Immature natural killer cell (primary cell): ENCODE measurements at regions not wholly inside any gene's neighbourhood (a gene's known extent, or its start where the extent isn't known, plus 50 kb on each side); places are given as distances from the start of the nearest gene placed in this dataset.
"Not testable (repeated sequence)": the region's sequence is repeated elsewhere in the genome, so short reads cannot be mapped to it uniquely, and the experiment has no call there.

Experiments
- DNase-seq, 3 donors: peaks; one replicate each; pipeline ENCODE4 v3.0.0; 2022; ENCODE audit warnings: mixed read lengths in 1 of 3
- H3K27ac Mint-ChIP-seq, 6 donors: one replicate each; pipeline ENCODE4 v1.8.0; 2020; ENCODE audit warnings: mixed read lengths in 6 of 6, mild to moderate bottlenecking in 5 of 6, inconsistent platforms in 4 of 6, moderate library complexity in 3 of 6
- H3K27me3 Mint-ChIP-seq, 3 donors: one replicate each; pipeline ENCODE4 v1.8.0; 2020 to 2021; ENCODE audit warnings: low read depth in 3 of 3, mild to moderate bottlenecking in 3 of 3, mixed read lengths in 3 of 3, moderate library complexity in 3 of 3, inconsistent platforms in 1 of 3
- H3K36me3 Mint-ChIP-seq, 3 donors: one replicate each; pipeline ENCODE4 v1.8.0; 2020; ENCODE audit warnings: mixed read lengths in 3 of 3, inconsistent platforms in 2 of 3, mild to moderate bottlenecking in 2 of 3
- H3K4me1 Mint-ChIP-seq, 2 donors: one replicate each; pipeline ENCODE4 v1.8.0; 2020; ENCODE audit warnings: inconsistent platforms in 2 of 2, mild to moderate bottlenecking in 2 of 2, mixed read lengths in 2 of 2, moderate library complexity in 1 of 2
- H3K4me3 Mint-ChIP-seq, 5 donors: one replicate each; pipeline ENCODE4 v1.8.0; 2020; ENCODE audit warnings: mild to moderate bottlenecking in 5 of 5, mixed read lengths in 5 of 5, inconsistent platforms in 3 of 5, moderate library complexity in 3 of 5
- H3K9me3 Mint-ChIP-seq, 6 donors: one replicate each; pipeline ENCODE4 v1.8.0; 2020; ENCODE audit warnings: mild to moderate bottlenecking in 6 of 6, mixed read lengths in 6 of 6, inconsistent platforms in 4 of 6, moderate library complexity in 3 of 6

DNA sequence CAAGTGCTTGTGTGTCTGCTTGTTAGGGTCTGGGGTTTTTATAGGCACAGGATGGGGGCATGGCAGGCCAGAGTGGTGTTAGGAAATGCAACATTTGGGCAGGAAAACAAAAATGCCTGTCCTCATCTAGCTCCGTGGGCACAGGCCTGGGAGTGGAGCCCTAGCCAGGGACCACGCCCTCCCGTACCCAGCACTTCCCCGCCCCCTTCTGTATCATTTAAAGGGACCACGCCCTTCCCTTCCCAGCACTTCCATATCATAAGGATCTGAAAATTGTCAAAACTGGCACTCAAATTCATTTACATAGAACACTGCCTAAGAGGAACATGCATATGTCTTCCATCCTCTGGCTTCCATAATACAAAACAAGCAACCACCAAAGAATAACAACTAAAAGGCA is 185.8 kb downstream of the B3GLCT start:
- H3K9me3 Mint-ChIP-seq = peaks cover 0 to 3% (median 0%) of the 10 kb centered on the region in 6 donors
- H3K4me1 Mint-ChIP-seq = no peaks in the 10 kb centered on the region
- H3K4me3 Mint-ChIP-seq = no peak overlapping the region
- no peaks in the 10 kb centered on the region for H3K36me3 Mint-ChIP-seq
- no peak for DNase-seq
- H3K27me3 Mint-ChIP-seq = peaks cover 0 to 3% (median 2%) of the 10 kb centered on the region in 3 donors
- H3K27ac Mint-ChIP-seq = no peak overlapping the region

DNA sequence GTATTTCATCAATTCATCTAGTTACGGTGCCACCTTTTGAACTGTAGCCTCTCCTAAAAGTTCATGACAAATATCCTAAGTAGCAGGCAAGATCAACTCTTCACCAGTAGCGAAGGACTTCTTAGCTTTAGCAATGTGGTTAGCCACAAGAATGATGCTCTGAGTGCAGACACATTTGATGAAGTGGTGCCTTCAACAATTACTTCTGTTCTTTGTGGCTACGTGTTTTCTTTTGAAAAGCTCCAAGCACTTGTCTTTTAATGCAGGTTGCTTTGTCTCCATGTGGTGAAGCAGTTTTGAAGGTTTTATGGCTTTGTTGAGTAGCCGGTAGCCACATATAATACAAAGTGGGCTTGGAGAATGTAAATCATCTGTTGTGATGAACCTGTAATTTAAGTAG is 194.7 kb downstream of the B3GLCT start:
- no peak overlapping the region for H3K4me3 Mint-ChIP-seq
- H3K9me3 Mint-ChIP-seq = peaks cover 3 to 22% (median 11%) of the 10 kb centered on the region in 6 donors
- DNase-seq = no peak
- H3K4me1 Mint-ChIP-seq = no peaks in the 10 kb centered on the region
- no peak overlapping the region for H3K27ac Mint-ChIP-seq
- peaks cover 0 to 3% (median 0%) of the 10 kb centered on the region in 3 donors for H3K27me3 Mint-ChIP-seq
- no peaks in the 10 kb centered on the region for H3K36me3 Mint-ChIP-seq

DNA sequence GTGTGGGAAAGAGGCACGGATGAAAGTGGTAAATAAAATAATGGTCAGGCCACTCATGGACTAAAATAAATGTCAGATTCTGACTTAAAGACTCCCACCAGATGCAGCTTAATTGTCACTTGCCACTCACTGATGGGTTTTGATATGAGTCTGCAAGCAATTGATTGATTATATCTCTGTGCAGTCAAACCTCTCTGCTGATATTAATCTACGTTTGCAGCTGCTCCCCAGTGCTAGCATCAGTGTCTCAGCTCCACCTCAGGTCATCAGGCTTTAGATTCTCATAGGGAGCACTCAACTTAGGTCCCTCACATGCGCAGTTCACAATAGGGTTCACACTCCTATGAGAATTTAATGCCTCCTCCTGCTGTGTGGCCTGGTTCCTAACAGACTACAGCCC is 195.3 kb downstream of the B3GLCT start:
- no peaks in the 10 kb centered on the region for H3K4me1 Mint-ChIP-seq
- peaks cover 5 to 28% (median 16%) of the 10 kb centered on the region in 6 donors for H3K9me3 Mint-ChIP-seq
- H3K27ac Mint-ChIP-seq = no peak overlapping the region
- DNase-seq = no peak
- peaks cover 0 to 4% (median 0%) of the 10 kb centered on the region in 3 donors for H3K36me3 Mint-ChIP-seq
- H3K4me3 Mint-ChIP-seq = no peak overlapping the region
- H3K27me3 Mint-ChIP-seq = peaks cover 0 to 3% (median 0%) of the 10 kb centered on the region in 3 donors

DNA sequence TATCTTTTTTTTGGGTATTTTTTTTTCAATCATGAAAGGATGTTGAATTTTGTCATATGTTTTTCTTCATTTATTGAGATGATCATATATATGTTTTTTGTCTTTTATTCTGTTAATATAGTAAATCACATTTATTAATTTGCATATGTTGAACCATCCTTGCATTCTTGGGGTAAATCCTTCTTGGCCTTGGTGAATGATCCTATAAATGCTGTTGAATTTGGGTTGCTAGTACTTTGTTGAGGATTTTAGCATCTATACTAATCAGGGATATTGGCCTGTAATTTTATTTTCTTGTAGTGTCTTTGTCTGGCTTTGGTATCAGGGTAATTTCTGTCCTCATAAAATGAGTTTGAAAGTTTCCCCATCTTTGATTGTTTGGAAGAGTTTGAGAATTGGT is 199.9 kb downstream of the B3GLCT start:
- Mint-ChIP-seq H3K27me3 (peaks cover 0 to 3% (median 2%) of the 10 kb centered on the region in 3 donors), H3K36me3 (peaks cover 0 to 4% (median 0%) of the 10 kb centered on the region in 3 donors), H3K9me3 (peaks cover 9 to 41% (median 22%) of the 10 kb centered on the region in 6 donors), H3K4me1 (no peaks in the 10 kb centered on the region), H3K27ac (no peak overlapping the region), H3K4me3 (no peak overlapping the region)
- DNase-seq = no peak

DNA sequence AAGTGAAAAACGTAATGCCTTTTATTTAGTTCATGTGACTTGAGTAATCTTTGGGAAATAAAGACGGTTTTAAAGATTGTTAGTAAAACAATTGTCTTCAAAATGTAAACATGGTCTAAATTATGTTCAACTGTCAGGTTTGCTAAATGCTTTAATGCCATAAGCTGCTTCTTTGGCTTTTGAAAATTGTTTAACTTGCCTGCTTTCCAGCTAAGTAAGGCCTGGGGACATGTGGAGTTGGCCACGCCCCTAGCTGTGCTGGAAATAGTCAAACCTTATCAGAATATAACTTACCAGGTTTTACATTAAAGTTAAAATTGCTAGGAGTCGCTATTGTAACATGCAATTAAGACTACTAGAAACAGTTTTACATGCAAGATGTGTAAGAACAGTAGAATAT is 203.9 kb downstream of the B3GLCT start:
- H3K27ac Mint-ChIP-seq, H3K4me3 Mint-ChIP-seq, H3K36me3 Mint-ChIP-seq, H3K27me3 Mint-ChIP-seq, H3K4me1 Mint-ChIP-seq, DNase-seq: not testable (repeated sequence)
- H3K9me3 Mint-ChIP-seq = peaks cover 9 to 27% (median 18%) of the 10 kb centered on the region in 6 donors

DNA sequence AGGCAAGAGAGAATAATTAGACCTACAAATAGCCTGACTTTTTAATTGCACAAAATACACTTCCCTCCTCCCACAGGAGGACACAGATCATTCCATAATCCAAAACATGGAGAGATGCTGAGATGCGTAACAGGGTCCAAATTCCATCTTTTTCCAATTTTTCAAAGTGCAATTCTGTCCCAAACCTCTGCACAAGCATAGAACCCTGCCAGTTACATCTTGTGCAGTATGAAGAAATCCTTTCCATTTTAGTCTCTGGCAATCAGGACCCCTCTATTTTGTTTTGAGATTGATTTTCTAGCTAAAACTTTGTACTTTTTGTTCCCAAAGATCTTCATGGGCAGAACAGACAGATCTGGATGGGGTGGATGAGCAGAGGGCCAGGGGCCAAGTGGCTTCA is 209.2 kb downstream of the B3GLCT start:
- Mint-ChIP-seq H3K4me1 (no peaks in the 10 kb centered on the region), H3K27ac (no peak overlapping the region), H3K27me3 (peaks cover 0 to 4% (median 2%) of the 10 kb centered on the region in 3 donors), H3K9me3 (no peaks in the 10 kb centered on the region), H3K4me3 (no peak overlapping the region), H3K36me3 (no peaks in the 10 kb centered on the region)
- DNase-seq = no peak

DNA sequence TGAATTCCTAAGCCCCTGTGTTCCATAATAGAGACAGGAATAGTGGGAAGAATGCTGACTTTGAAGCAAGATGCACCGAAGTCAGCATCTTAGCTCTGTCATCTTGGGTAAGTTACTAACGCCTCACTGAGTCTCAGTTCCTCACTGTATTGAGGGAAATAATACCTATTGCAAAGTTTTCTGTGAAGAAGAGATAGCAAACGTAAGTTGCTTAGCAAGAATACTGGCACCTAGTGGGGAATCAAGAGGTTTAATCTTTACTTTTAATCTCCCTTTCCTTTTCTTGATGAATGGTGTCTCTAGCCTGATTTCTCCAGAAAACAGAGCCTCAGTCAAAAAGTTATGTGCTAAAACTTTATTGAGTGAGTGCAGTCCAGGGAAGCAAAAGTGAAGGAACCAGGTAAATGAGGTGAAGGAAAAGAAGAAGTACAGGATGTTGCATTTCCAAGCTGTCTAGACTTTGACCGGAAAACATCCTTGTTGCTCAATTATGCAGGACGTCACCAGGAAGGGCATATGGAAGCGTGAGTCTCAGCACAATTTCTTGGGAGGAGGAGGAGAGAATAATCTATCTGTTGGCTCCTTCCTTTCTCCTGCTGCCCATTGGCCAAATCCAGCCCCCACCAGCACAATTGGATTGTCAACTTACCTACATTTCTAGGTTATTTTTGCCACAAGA is 210.0 kb downstream of the B3GLCT start:
- Mint-ChIP-seq H3K4me3 (no peak overlapping the region), H3K9me3 (no peaks in the 10 kb centered on the region), H3K4me1 (no peaks in the 10 kb centered on the region), H3K27ac (no peak overlapping the region), H3K27me3 (peaks cover 0 to 4% (median 2%) of the 10 kb centered on the region in 3 donors), H3K36me3 (no peaks in the 10 kb centered on the region)
- no peak for DNase-seq

DNA sequence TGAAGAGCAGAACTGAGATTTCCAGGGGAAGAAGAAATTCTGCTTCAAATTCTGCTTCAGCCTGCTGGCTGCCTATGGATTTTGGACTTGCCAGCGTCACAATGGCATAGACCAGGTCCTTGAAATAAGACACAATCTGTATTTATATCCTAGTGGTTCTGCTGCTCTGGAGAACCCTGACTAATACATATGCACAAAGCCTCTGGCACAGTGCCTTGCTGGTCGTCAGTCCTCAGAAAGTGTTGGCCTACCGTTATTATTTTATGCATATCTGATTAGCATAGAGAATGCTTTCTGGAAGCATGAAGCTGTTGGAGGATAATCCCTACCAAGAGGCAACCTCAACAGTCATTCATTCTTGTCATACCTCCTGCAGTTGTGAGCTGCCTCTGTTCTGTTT is 213.7 kb downstream of the B3GLCT start:
- Mint-ChIP-seq H3K9me3 (no peaks in the 10 kb centered on the region), H3K27me3 (peaks cover 0 to 4% (median 2%) of the 10 kb centered on the region in 3 donors), H3K27ac (no peak overlapping the region), H3K4me3 (no peak overlapping the region), H3K4me1 (no peaks in the 10 kb centered on the region), H3K36me3 (no peaks in the 10 kb centered on the region)
- DNase-seq = no peak

DNA sequence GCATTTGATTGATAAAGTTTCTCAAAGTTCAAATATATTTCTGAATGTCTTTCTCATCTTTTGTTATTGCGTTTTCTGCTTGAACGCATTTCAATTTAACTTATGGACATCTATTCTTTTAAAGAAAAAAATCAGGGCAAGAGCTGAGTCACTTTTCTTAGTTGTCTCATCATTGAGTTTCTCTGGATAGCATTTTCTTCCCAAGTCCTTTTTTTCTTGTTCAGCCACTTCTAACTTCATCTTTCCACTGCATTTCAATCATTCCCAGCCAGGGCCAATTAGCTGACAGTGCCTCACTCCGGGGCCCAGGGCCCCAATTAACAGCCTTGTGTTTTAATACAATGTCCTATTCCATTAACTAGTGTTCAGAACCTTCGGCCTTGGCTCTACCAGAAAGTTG is 216.3 kb downstream of the B3GLCT start:
- Mint-ChIP-seq H3K27ac (no peak overlapping the region), H3K9me3 (no peaks in the 10 kb centered on the region), H3K27me3 (peaks cover 2 to 4% (median 3%) of the 10 kb centered on the region in 3 donors), H3K36me3 (no peaks in the 10 kb centered on the region), H3K4me1 (no peaks in the 10 kb centered on the region), H3K4me3 (no peak overlapping the region)
- no peak for DNase-seq

DNA sequence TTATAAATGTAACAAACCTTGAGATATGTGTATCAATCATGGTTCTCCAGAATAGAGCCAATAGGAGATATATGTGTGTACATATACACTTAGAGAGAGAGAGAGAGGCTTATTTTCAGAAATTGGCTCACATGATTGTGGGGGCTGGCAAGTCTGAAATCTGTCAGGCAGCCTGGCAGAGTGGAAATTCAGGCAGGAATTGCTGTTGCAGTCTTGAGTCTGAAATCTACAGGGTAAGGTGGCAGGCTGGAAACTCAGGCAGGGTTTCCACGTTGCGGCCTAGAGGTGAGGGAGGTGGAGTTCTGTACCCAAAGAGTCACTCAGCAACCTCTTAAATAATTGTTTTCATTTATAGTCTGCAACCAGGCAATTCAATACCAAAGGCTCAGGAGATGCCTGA is 218.4 kb downstream of the B3GLCT start:
- Mint-ChIP-seq H3K4me3 (no peak overlapping the region), H3K27ac (no peak overlapping the region), H3K36me3 (no peaks in the 10 kb centered on the region), H3K4me1 (no peaks in the 10 kb centered on the region), H3K9me3 (no peaks in the 10 kb centered on the region), H3K27me3 (peaks cover 0 to 4% (median 3%) of the 10 kb centered on the region in 3 donors)
- DNase-seq = no peak

DNA sequence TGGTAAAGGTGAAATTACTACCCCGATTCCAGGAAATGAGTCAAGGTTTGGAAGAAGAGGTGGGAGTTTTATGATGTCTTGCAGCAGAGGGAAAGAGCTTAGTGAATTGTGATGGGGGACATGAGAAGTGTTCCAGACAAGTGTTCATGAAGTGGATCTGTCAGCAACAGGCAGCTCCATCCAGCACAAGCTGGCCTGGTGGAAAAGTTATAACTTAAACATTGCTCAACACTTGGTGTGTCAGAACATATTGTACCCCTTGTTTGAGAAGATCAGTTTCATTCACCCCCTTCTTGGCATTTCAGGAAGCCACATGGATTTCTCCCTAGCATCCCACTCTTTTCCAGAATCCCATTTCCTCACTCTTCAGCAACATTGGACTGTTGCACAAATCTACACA is 222.0 kb downstream of the B3GLCT start:
- Mint-ChIP-seq H3K4me1 (peaks cover 4 to 6% of the 10 kb centered on the region in 2 donors), H3K4me3 (no peak overlapping the region), H3K36me3 (no peaks in the 10 kb centered on the region), H3K27me3 (peaks cover 0 to 4% (median 3%) of the 10 kb centered on the region in 3 donors), H3K27ac (no peak overlapping the region), H3K9me3 (no peaks in the 10 kb centered on the region)
- DNase-seq = no peak

DNA sequence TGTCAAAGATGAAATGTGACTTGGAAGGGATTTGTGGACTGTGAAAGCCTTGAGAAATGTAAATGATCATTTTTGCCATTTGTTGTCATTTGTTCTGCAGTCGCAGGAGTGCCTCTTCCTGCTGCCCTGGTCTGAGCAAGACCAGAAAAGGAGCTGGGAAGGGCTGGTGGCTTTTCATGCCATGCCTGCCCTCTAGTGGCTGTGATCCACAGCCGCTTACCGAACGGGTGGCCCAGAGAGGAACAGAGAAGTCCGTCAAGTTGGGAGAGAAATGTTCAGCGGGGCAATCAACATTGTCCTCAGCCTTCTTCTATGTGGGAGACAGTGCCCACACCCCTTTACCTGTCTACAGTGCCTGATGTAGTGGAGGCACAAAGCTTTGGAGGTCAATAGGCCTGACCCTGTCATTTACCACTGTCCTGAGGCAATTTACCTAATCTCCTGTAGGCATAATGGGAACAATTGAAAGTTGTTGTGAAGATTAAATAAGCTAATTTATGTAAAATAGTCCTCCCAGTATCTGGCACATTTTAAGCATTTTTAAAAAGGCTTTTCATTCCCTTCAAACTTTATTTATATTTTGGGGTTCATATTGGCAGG is 224.5 kb downstream of the B3GLCT start:
- no peaks in the 10 kb centered on the region for H3K36me3 Mint-ChIP-seq
- DNase-seq = peak; percentile 38 to 51 (median 40)
- no peak overlapping the region for H3K27ac Mint-ChIP-seq
- peaks cover 4 to 6% of the 10 kb centered on the region in 2 donors for H3K4me1 Mint-ChIP-seq
- no peak overlapping the region for H3K4me3 Mint-ChIP-seq
- peaks cover 0 to 4% (median 0%) of the 10 kb centered on the region in 3 donors for H3K27me3 Mint-ChIP-seq
- no peaks in the 10 kb centered on the region for H3K9me3 Mint-ChIP-seq

DNA sequence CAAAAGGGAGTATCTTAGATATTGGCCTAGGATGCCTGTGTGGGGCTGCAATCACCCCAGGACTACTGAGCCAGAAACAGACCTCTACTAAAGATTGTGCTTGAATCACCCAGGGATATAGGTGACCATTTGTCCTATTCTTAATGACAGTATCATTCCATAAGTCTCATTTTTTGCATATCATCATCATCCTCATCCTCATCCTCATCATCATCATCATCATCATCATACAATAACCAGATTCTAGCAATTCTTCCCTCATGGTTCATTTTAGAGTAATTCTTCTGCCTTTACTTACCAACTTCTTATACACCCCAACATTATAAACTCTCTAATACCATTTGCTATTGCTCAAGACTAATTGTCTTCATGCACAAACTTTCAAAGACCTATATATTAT is 226.6 kb downstream of the B3GLCT start:
- H3K27me3 Mint-ChIP-seq = peaks cover 0 to 3% (median 2%) of the 10 kb centered on the region in 3 donors
- H3K4me3 Mint-ChIP-seq = no peak overlapping the region
- H3K9me3 Mint-ChIP-seq = no peaks in the 10 kb centered on the region
- H3K27ac Mint-ChIP-seq = no peak overlapping the region
- peaks cover 4 to 6% of the 10 kb centered on the region in 2 donors for H3K4me1 Mint-ChIP-seq
- no peak for DNase-seq
- H3K36me3 Mint-ChIP-seq = no peaks in the 10 kb centered on the region

DNA sequence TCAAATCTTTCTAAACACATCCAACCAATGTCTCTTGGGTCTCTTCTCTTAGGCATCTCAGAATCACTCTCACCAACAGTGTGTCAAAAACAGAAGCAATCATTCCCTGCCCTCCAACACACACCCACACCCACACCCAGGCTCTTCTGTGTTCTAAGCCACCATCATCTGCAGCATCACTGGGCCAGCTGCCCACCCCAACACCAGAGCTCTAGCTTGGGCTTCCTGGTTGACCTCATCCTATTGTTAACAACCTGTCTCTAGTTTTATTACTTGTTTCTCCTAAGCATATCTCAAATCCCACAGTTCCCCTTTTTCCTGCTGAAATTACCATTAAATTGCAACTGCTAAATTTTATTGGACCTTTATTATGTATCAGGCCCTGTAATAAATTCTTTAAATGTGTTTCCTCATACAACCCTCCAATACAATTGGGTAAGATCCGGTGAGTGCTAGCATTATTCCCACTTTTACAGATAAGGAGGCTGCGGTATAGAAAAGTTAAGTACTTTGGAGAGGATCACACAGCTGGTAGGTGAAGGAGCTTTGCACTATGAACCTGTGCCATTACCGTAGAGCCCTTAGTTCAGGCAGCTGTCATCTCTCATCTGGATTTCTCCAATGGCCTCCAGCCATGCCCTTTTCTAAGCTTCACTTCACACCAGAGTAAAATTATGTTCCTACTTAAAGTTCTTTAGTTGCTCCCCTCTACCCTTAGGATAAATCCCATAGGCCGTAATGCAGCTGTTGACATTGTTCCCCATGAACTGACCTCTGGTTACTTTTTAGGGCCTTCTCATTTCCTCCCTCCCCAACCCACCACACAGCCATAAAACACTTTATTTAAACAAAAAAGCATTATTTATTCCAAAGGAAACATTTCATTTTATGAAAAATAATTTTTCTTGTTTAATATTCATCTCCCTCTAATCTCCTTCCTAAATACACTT is 227.7 kb downstream of the B3GLCT start:
- H3K36me3 Mint-ChIP-seq = no peaks in the 10 kb centered on the region
- H3K4me1 Mint-ChIP-seq = peaks cover 10 to 15% of the 10 kb centered on the region in 2 donors
- no peak overlapping the region for H3K4me3 Mint-ChIP-seq
- DNase-seq = no peak
- H3K9me3 Mint-ChIP-seq = no peaks in the 10 kb centered on the region
- peaks cover 0 to 3% (median 2%) of the 10 kb centered on the region in 3 donors for H3K27me3 Mint-ChIP-seq
- no peak overlapping the region for H3K27ac Mint-ChIP-seq
